ENCODE measurements at regions not wholly inside any gene's neighbourhood (a gene's known extent, or its start where the extent isn't known, plus 50 kb on each side); places are given as distances from the start of the nearest gene placed in this dataset.

DNA sequence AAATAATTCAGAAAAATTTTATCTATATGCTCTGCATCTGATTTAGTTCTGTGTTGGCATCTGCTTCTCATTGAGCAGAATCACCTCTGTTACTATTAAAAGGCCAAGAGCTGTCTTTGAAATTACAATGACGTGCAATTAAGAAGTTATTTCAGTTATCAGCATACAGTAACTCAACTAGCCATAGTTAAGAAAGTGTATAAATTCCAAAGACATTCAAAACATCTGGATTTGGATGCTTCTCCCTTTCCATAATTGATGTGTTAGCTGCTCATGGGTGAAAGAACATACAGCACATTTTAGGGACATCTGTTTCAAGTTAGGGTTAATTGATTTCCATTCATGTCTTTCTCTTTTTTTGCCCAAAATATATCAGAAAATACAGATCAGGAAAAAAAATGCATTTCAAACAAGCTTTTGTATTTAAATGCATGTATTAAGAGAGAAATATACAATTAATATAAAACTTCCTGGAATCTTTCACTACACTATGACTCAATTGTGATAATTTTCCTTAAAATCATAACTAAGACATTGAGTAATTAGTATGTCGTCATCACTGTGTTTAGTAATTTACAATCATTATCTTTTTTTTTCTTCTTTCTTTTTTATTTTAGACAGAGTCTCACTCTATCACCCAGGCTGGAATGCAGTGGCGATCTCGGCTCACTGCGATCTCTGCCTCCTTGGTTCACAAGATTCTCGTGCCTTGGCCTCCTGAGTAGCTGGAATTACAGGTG lies 82.7 kb upstream of the MBNL1 start:
- no peak overlapping the region for H3K4me3 ChIP-seq
- H3K9me3 ChIP-seq: no peaks in the 10 kb centered on the region
- no peaks in the 10 kb centered on the region for H3K36me3 ChIP-seq
- H3K27me3 ChIP-seq (replicated peaks; ENCODE audit: insufficient read depth): no peaks in the 10 kb centered on the region
- intact Hi-C loops (cut with DNase I): loop anchor here (10.0 kb wide), 1 partner anchor 269 kb away; no protein-coding TSS in a partner anchor
- H3K4me1 ChIP-seq (replicated peaks): no peaks in the 10 kb centered on the region
- no peak for DNase-seq (ENCODE audit: low spot score)
- TF ChIP-seq POLR2AphosphoS5 (IDR thresholded peaks at IDR 0.05) (no peak), POLR2A (IDR thresholded peaks at IDR 0.05) (no peak)
- TF ChIP-seq, protein P1, sequence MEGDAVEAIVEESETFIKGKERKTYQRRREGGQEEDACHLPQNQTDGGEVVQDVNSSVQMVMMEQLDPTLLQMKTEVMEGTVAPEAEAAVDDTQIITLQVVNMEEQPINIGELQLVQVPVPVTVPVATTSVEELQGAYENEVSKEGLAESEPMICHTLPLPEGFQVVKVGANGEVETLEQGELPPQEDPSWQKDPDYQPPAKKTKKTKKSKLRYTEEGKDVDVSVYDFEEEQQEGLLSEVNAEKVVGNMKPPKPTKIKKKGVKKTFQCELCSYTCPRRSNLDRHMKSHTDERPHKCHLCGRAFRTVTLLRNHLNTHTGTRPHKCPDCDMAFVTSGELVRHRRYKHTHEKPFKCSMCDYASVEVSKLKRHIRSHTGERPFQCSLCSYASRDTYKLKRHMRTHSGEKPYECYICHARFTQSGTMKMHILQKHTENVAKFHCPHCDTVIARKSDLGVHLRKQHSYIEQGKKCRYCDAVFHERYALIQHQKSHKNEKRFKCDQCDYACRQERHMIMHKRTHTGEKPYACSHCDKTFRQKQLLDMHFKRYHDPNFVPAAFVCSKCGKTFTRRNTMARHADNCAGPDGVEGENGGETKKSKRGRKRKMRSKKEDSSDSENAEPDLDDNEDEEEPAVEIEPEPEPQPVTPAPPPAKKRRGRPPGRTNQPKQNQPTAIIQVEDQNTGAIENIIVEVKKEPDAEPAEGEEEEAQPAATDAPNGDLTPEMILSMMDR (IDR thresholded peaks at IDR 0.05): no peak
- 85% methylated on average over 6 of the region's 6 CpGs for WGBS
- H3K27ac ChIP-seq: no peak overlapping the region

DNA sequence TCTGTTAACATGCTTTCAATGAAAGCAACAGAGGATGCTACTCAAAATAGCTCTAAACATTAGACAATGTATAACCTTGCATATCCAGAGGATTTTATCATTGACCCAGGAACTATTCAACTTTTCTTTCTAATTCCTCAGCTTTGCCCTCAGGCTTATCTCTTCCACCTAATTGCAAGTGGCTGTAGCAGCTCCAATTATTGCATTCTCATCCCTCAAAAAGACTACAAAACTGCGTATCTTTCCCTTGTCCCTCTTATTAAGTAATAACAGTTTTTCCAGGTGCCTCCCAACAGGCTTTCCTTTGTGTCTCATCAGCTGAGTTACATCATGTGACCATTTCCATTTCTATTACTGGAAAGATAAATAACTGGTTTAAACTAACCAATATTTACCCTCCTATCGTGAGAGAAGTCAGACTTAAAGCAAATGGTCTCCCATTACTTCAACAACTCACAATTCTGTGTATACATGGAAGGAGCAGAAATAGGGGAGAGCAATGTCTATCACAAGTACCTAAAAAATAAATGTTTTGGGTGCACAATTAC lies 78.0 kb upstream of the MBNL1 start:
- Histone ChIP-seq H3K4me1 (replicated peaks) (no peaks in the 10 kb centered on the region), H3K27me3 (replicated peaks; ENCODE audit: insufficient read depth) (no peaks in the 10 kb centered on the region), H3K36me3 (no peaks in the 10 kb centered on the region), H3K27ac (no peak overlapping the region), H3K4me3 (no peak overlapping the region), H3K9me3 (no peaks in the 10 kb centered on the region)
- WGBS: 69% methylated on average over 2 of the region's 2 CpGs
- intact Hi-C loops (cut with DNase I): no loop called here
- DNase-seq (ENCODE audit: low spot score): no peak
- TF ChIP-seq POLR2A (IDR thresholded peaks at IDR 0.05): no peak
- TF ChIP-seq, protein P1 (IDR thresholded peaks at IDR 0.05): no peak
- TF ChIP-seq POLR2AphosphoS5 (IDR thresholded peaks at IDR 0.05): no peak

DNA sequence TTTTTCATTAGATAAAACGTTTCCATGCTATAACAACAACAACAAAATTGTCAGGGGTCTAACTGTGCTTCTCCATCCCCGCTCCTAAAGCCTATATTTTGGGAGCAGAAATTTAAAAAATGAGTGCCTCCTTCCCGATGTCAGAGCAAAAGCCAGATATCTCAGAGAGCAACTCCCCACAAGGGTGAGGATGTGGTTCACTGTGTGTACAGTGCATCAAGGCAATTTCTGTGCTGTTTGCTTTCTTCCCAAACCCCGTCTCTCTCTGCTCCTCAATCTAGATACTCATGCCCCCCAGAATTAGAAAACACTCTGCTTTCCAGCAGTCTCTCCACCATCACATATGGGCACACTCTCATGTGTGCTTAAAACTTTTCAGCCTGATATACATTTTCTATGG lies 76.7 kb upstream of the MBNL1 start:
- H3K4me1 ChIP-seq (replicated peaks): no peaks in the 10 kb centered on the region
- H3K4me3 ChIP-seq: no peak overlapping the region
- no peak for TF ChIP-seq POLR2A (IDR thresholded peaks at IDR 0.05)
- no peak for TF ChIP-seq POLR2AphosphoS5 (IDR thresholded peaks at IDR 0.05)
- TF ChIP-seq, protein P1 (IDR thresholded peaks at IDR 0.05): no peak
- WGBS: 78% methylated on average over 4 of the region's 4 CpGs
- no peaks in the 10 kb centered on the region for H3K27me3 ChIP-seq (replicated peaks; ENCODE audit: insufficient read depth)
- DNase-seq (ENCODE audit: low spot score): no peak
- H3K36me3 ChIP-seq: no peaks in the 10 kb centered on the region
- H3K27ac ChIP-seq: no peak overlapping the region
- no peaks in the 10 kb centered on the region for H3K9me3 ChIP-seq
- intact Hi-C loops (cut with DNase I): no loop called here

DNA sequence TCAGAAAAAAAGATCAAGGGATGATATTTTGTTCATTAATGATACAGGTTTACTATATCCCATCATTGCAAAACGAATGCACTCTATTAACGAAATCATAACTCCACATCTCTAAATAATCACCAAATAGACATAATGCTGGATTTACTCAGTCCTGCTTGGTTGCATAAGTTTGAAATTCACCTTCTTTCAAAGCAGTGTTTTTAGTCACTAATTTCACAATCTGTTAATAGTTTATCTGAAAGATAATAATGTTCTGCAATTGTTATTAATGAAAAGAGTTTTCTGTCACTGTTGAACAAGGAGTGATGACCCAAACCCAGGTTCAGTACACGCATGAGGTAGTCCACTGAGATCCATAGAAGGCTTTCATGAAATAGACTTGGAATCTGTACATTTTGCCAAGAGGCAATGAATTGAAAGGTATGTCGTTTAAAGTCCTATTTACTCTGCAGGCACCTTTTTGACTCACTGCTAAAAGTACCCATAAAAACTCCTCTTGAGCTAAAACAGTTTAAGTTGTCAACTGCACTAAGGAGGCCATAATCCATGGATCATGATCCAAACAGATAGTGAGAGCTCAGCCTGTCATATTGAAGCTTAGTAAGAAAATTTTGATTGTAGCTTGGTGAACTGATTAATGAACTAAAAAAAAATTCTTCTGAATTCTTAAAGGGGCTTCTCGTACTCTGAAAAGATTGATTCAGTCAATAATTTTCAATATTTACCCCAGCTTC lies 75.6 kb upstream of the MBNL1 start:
- no peaks in the 10 kb centered on the region for H3K36me3 ChIP-seq
- H3K4me3 ChIP-seq: no peak overlapping the region
- H3K27me3 ChIP-seq (replicated peaks; ENCODE audit: insufficient read depth): no peaks in the 10 kb centered on the region
- H3K4me1 ChIP-seq (replicated peaks): no peaks in the 10 kb centered on the region
- intact Hi-C loops (cut with DNase I): no loop called here
- H3K9me3 ChIP-seq: no peaks in the 10 kb centered on the region
- WGBS: 74% methylated on average over 5 of the region's 5 CpGs
- TF ChIP-seq, protein P1 (IDR thresholded peaks at IDR 0.05): no peak
- TF ChIP-seq POLR2AphosphoS5 (IDR thresholded peaks at IDR 0.05): no peak
- no peak for DNase-seq (ENCODE audit: low spot score)
- no peak overlapping the region for H3K27ac ChIP-seq

Data from prostate gland (tissue), 2 donors.